Astrocyte (in vitro differentiated cells and primary cell): ENCODE measurements at regions not wholly inside any gene's neighbourhood (a gene's known extent, or its start where the extent isn't known, plus 50 kb on each side); places are given as distances from the start of the nearest gene placed in this dataset.

Source experiments
- EZH2 ChIP-seq: IDR thresholded peaks from 2 replicates; pipeline ENCODE4 v1.6.1; 2012; ENCODE audit warnings: mild to moderate bottlenecking, low read length, inconsistent platforms; ENCODE audit not compliant: insufficient read depth
- TF ChIP-seq, protein P1 (sequence below): IDR thresholded peaks from 2 replicates; pipeline ENCODE4 v1.5.1; 2011; ENCODE audit warnings: low read depth, mild to moderate bottlenecking, inconsistent platforms, low read length, moderate library complexity; ENCODE audit not compliant: insufficient read depth

DNA sequence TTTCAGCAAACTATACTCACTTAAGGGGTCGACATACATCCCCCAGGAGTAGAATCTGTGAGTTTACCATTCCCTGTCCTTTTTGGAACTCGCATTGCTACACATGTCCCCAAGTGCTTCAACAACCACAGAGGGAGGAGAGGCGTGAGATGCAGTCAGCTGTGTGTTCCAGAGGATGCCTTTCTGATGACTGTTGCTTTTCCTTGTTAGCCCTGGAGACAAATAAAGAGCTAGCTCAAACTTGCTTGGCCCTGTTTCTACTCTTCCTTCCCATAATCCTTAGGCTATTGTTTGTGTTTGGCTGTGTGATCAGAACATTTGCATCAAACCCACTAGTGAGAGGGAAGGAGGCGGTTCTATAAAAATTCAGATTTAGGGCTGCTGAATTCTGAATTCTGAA is 264.0 kb downstream of the ENGASE start:
- TF ChIP-seq, protein P1, sequence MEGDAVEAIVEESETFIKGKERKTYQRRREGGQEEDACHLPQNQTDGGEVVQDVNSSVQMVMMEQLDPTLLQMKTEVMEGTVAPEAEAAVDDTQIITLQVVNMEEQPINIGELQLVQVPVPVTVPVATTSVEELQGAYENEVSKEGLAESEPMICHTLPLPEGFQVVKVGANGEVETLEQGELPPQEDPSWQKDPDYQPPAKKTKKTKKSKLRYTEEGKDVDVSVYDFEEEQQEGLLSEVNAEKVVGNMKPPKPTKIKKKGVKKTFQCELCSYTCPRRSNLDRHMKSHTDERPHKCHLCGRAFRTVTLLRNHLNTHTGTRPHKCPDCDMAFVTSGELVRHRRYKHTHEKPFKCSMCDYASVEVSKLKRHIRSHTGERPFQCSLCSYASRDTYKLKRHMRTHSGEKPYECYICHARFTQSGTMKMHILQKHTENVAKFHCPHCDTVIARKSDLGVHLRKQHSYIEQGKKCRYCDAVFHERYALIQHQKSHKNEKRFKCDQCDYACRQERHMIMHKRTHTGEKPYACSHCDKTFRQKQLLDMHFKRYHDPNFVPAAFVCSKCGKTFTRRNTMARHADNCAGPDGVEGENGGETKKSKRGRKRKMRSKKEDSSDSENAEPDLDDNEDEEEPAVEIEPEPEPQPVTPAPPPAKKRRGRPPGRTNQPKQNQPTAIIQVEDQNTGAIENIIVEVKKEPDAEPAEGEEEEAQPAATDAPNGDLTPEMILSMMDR: no peak
- no peak for TF ChIP-seq EZH2
